ENCODE measurements at regions not wholly inside any gene's neighbourhood (a gene's known extent, or its start where the extent isn't known, plus 50 kb on each side); places are given as distances from the start of the nearest gene placed in this dataset.

GRCh38 chr14:59037086-59037485 lies 151.4 kb upstream of the DAAM1 start:
- H3K9me3 ChIP-seq (ENCODE audit: insufficient read depth, low read length, severe bottlenecking): no peaks in the 10 kb centered on the region
- no peak overlapping the region for H3K4me3 ChIP-seq (ENCODE audit: low read depth in 1 of 2, low read length in 2 of 2)
- no peaks in the 10 kb centered on the region for H4K20me1 ChIP-seq (ENCODE audit: insufficient read depth, low read length)
- peaks cover 4% of the 10 kb centered on the region for H3K27me3 ChIP-seq (ENCODE audit: insufficient read depth, low read length, poor library complexity)
- H3K27ac ChIP-seq (ENCODE audit: low read length): no peak overlapping the region
- H3K4me1 ChIP-seq (ENCODE audit: insufficient read depth, low read length): no peaks in the 10 kb centered on the region
- no peaks in the 10 kb centered on the region for H3K36me3 ChIP-seq (ENCODE audit: insufficient read depth, low read length)
- no peaks in the 10 kb centered on the region for H3K79me2 ChIP-seq (ENCODE audit: insufficient read depth, low read length)
- TF ChIP-seq CTCF (IDR thresholded peaks at IDR 0.05; ENCODE audit: borderline replicate concordance, extremely low read depth, low read length, poor library complexity, severe bottlenecking): no peak
- no peak for TF ChIP-seq EZH2 (IDR thresholded peaks at IDR 0.05; ENCODE audit: borderline replicate concordance, low read depth, low read length, severe bottlenecking)
- H3K9ac ChIP-seq (ENCODE audit: low read depth, low read length): no peak overlapping the region
- DNase-seq (no peak), ATAC-seq (ENCODE audit: insufficient read depth, low read depth) (no peak)
- no peak overlapping the region for H2AFZ ChIP-seq (ENCODE audit: low read depth, low read length)
- H3K4me2 ChIP-seq (ENCODE audit: insufficient read depth, low read length): no peak overlapping the region

GRCh38 chr14:59037620-59038019 lies 150.8 kb upstream of the DAAM1 start:
- Histone ChIP-seq H3K4me1 (ENCODE audit: insufficient read depth, low read length) (no peaks in the 10 kb centered on the region), H4K20me1 (ENCODE audit: insufficient read depth, low read length) (no peaks in the 10 kb centered on the region), H3K9me3 (ENCODE audit: insufficient read depth, low read length, severe bottlenecking) (no peaks in the 10 kb centered on the region), H3K79me2 (ENCODE audit: insufficient read depth, low read length) (no peaks in the 10 kb centered on the region), H3K4me3 (ENCODE audit: low read depth in 1 of 2, low read length in 2 of 2) (no peak overlapping the region), H3K27ac (ENCODE audit: low read length) (no peak overlapping the region), H3K36me3 (ENCODE audit: insufficient read depth, low read length) (no peaks in the 10 kb centered on the region), H3K4me2 (ENCODE audit: insufficient read depth, low read length) (no peak overlapping the region), H3K9ac (ENCODE audit: low read depth, low read length) (no peak overlapping the region), H3K27me3 (ENCODE audit: insufficient read depth, low read length, poor library complexity) (peaks cover 4% of the 10 kb centered on the region), H2AFZ (ENCODE audit: low read depth, low read length) (no peak overlapping the region)
- DNase-seq (no peak), ATAC-seq (ENCODE audit: insufficient read depth, low read depth) (no peak)
- TF ChIP-seq EZH2 (IDR thresholded peaks at IDR 0.05; ENCODE audit: borderline replicate concordance, low read depth, low read length, severe bottlenecking): no peak
- no peak for TF ChIP-seq CTCF (IDR thresholded peaks at IDR 0.05; ENCODE audit: borderline replicate concordance, extremely low read depth, low read length, poor library complexity, severe bottlenecking)

- no peak overlapping the region for H2AFZ ChIP-seq (ENCODE audit: low read depth, low read length)
- H3K27me3 ChIP-seq (ENCODE audit: insufficient read depth, low read length, poor library complexity): peaks cover 4% of the 10 kb centered on the region
- no peak overlapping the region for H3K4me3 ChIP-seq (ENCODE audit: low read depth in 1 of 2, low read length in 2 of 2)
- H3K4me2 ChIP-seq (ENCODE audit: insufficient read depth, low read length): no peak overlapping the region
- no peaks in the 10 kb centered on the region for H3K4me1 ChIP-seq (ENCODE audit: insufficient read depth, low read length)
- no peaks in the 10 kb centered on the region for H3K36me3 ChIP-seq (ENCODE audit: insufficient read depth, low read length)
- ATAC-seq (ENCODE audit: insufficient read depth, low read depth) (no peak), DNase-seq (no peak)
- no peaks in the 10 kb centered on the region for H4K20me1 ChIP-seq (ENCODE audit: insufficient read depth, low read length)
- H3K9me3 ChIP-seq (ENCODE audit: insufficient read depth, low read length, severe bottlenecking): no peaks in the 10 kb centered on the region
- no peaks in the 10 kb centered on the region for H3K79me2 ChIP-seq (ENCODE audit: insufficient read depth, low read length)
- TF ChIP-seq EZH2 (IDR thresholded peaks at IDR 0.05; ENCODE audit: borderline replicate concordance, low read depth, low read length, severe bottlenecking) (no peak), CTCF (IDR thresholded peaks at IDR 0.05; ENCODE audit: borderline replicate concordance, extremely low read depth, low read length, poor library complexity, severe bottlenecking) (no peak)
- H3K9ac ChIP-seq (ENCODE audit: low read depth, low read length): no peak overlapping the region
- H3K27ac ChIP-seq (ENCODE audit: low read length): no peak overlapping the region
Measured at GRCh38 chr14:59038746-59039145, 149.7 kb upstream of the DAAM1 start.

GRCh38 chr14:59041308-59041707 lies 147.2 kb upstream of the DAAM1 start:
- H3K27ac ChIP-seq (ENCODE audit: low read length): no peak overlapping the region
- H3K4me1 ChIP-seq (ENCODE audit: insufficient read depth, low read length): no peaks in the 10 kb centered on the region
- H2AFZ ChIP-seq (ENCODE audit: low read depth, low read length): no peak overlapping the region
- ATAC-seq (ENCODE audit: insufficient read depth, low read depth): no peak
- TF ChIP-seq CTCF (IDR thresholded peaks at IDR 0.05; ENCODE audit: borderline replicate concordance, extremely low read depth, low read length, poor library complexity, severe bottlenecking): no peak
- no peak for TF ChIP-seq EZH2 (IDR thresholded peaks at IDR 0.05; ENCODE audit: borderline replicate concordance, low read depth, low read length, severe bottlenecking)
- H3K4me3 ChIP-seq (ENCODE audit: low read depth in 1 of 2, low read length in 2 of 2): no peak overlapping the region
- no peaks in the 10 kb centered on the region for H3K36me3 ChIP-seq (ENCODE audit: insufficient read depth, low read length)
- H4K20me1 ChIP-seq (ENCODE audit: insufficient read depth, low read length): no peaks in the 10 kb centered on the region
- H3K9me3 ChIP-seq (ENCODE audit: insufficient read depth, low read length, severe bottlenecking): no peaks in the 10 kb centered on the region
- no peaks in the 10 kb centered on the region for H3K79me2 ChIP-seq (ENCODE audit: insufficient read depth, low read length)
- peaks cover 4% of the 10 kb centered on the region for H3K27me3 ChIP-seq (ENCODE audit: insufficient read depth, low read length, poor library complexity)
- H3K9ac ChIP-seq (ENCODE audit: low read depth, low read length): no peak overlapping the region
- no peak overlapping the region for H3K4me2 ChIP-seq (ENCODE audit: insufficient read depth, low read length)
- no peak for DNase-seq

All from DND-41 (cell line).